Fibroblast of lung (primary cell): ENCODE measurements at regions not wholly inside any gene's neighbourhood (a gene's known extent, or its start where the extent isn't known, plus 50 kb on each side); places are given as distances from the start of the nearest gene placed in this dataset.

Source experiments
- DNase-seq, 2 donors: peaks; one replicate each; pipeline versions ENCODE4 v3.0.0 to v3.0.0-alpha.2; 2010; ENCODE audit warnings: low read depth in 2 of 2
- H2AFZ ChIP-seq: 2 replicates; pipeline ENCODE4 v1.5.1; 2012; ENCODE audit warnings: low read length, control low read depth, inconsistent platforms
- H3K27ac ChIP-seq: 2 replicates; pipeline ENCODE4 v1.5.1; 2011; ENCODE audit warnings: low read length, control low read depth; ENCODE audit not compliant: insufficient read depth
- H3K27me3 ChIP-seq: 2 replicates; pipeline ENCODE4 v1.5.1; 2011; ENCODE audit warnings: mild to moderate bottlenecking, low read length; ENCODE audit not compliant: control insufficient read depth, insufficient read depth
- H3K36me3 ChIP-seq: 2 replicates; pipeline ENCODE4 v1.5.1; 2011; ENCODE audit warnings: low read length; ENCODE audit not compliant: control insufficient read depth, insufficient read depth
- H3K4me1 ChIP-seq: 2 replicates; pipeline ENCODE4 v1.5.1; 2011; ENCODE audit warnings: low read length; ENCODE audit not compliant: control insufficient read depth, insufficient read depth; ENCODE audit errors: extremely low read depth
- H3K4me2 ChIP-seq: 2 replicates; pipeline ENCODE4 v1.5.1; 2011; ENCODE audit warnings: low read length, control low read depth; ENCODE audit not compliant: insufficient read depth; ENCODE audit errors: extremely low read depth
- H3K4me3 ChIP-seq, 4 experiments: fragments of 200-600 bp in 1 of 4; sonication (generic) in 1 of 4; replicated peaks in 1 of 4; 2 replicates each; pipeline ENCODE4 v1.5.1; 2011 to 2016; ENCODE audit warnings: low read length in 4 of 4, low read depth in 3 of 4, mild to moderate bottlenecking in 3 of 4, control low read depth in 2 of 4, inconsistent platforms in 1 of 4, mixed read lengths in 1 of 4; ENCODE audit not compliant: insufficient read depth in 1 of 4; ENCODE audit errors: control extremely low read depth in 1 of 4
- H3K79me2 ChIP-seq: 2 replicates; pipeline ENCODE4 v1.5.1; 2012; ENCODE audit warnings: mild to moderate bottlenecking, low read length, inconsistent platforms; ENCODE audit not compliant: control insufficient read depth, insufficient read depth
- H3K9ac ChIP-seq: 2 replicates; pipeline ENCODE4 v1.5.1; 2011; ENCODE audit warnings: mild to moderate bottlenecking, low read length, control low read depth; ENCODE audit not compliant: insufficient read depth
- H3K9me3 ChIP-seq: 2 replicates; pipeline ENCODE4 v1.5.1; 2012; ENCODE audit warnings: low read depth, low read length; ENCODE audit not compliant: control insufficient read depth, insufficient read depth
- H4K20me1 ChIP-seq: 2 replicates; pipeline ENCODE4 v1.5.1; 2011; ENCODE audit warnings: low read length; ENCODE audit not compliant: control insufficient read depth, insufficient read depth; ENCODE audit errors: extremely low read depth
- CTCF ChIP-seq, 2 donors: IDR thresholded peaks in 1 of 2; conservative IDR thresholded peaks in 1 of 2; 1 replicate in 1 of 2; 2 replicates in 1 of 2; pipeline ENCODE4 v1.5.1; 2011 to 2012; ENCODE audit warnings: low read length in 2 of 2, control low read depth in 1 of 2, inconsistent platforms in 1 of 2, low read depth in 1 of 2, mild to moderate bottlenecking in 1 of 2
- EZH2 ChIP-seq: IDR thresholded peaks from 2 replicates; pipeline ENCODE4 v1.5.1; 2012; ENCODE audit warnings: low read length, control low read depth, mild to moderate bottlenecking; ENCODE audit errors: missing control alignments

- Histone ChIP-seq H3K4me3 (no peak overlapping the region), H3K9me3 (no peaks in the 10 kb centered on the region), H3K36me3 (no peaks in the 10 kb centered on the region), H3K27me3 (no peaks in the 10 kb centered on the region), H3K9ac (no peak overlapping the region), H2AFZ (no peak overlapping the region), H3K4me1 (no peaks in the 10 kb centered on the region), H3K4me2 (no peak overlapping the region), H3K79me2 (no peaks in the 10 kb centered on the region), H4K20me1 (no peaks in the 10 kb centered on the region), H3K27ac (no peak overlapping the region)
- no peak for DNase-seq
- TF ChIP-seq CTCF (conservative IDR thresholded peaks at IDR 0.05 in 1 of 2, IDR thresholded peaks at IDR 0.05 in 1 of 2; ENCODE audit: low read depth in 1 of 2, low read length in 2 of 2) (no peak), EZH2 (no peak)
Observed at GRCh38 chr1:14027099-14027498, 327.1 kb downstream of the PRDM2 start.

GRCh38 chr1:14031461-14031860, 331.5 kb downstream of the PRDM2 start:
- no peaks in the 10 kb centered on the region for H3K36me3 ChIP-seq
- H3K9me3 ChIP-seq = no peaks in the 10 kb centered on the region
- no peak overlapping the region for H3K9ac ChIP-seq
- no peak overlapping the region for H3K4me2 ChIP-seq
- DNase-seq = no peak
- H3K79me2 ChIP-seq = no peaks in the 10 kb centered on the region
- H3K27ac ChIP-seq = no peak overlapping the region
- no peaks in the 10 kb centered on the region for H3K4me1 ChIP-seq
- no peaks in the 10 kb centered on the region for H4K20me1 ChIP-seq
- no peaks in the 10 kb centered on the region for H3K27me3 ChIP-seq
- H3K4me3 ChIP-seq = no peak overlapping the region
- TF ChIP-seq CTCF (conservative IDR thresholded peaks at IDR 0.05 in 1 of 2, IDR thresholded peaks at IDR 0.05 in 1 of 2; ENCODE audit: low read depth in 1 of 2, low read length in 2 of 2) = no peak
- no peak for TF ChIP-seq EZH2
- no peak overlapping the region for H2AFZ ChIP-seq

GRCh38 chr1:14034506-14034905, 334.5 kb downstream of the PRDM2 start:
- no peak overlapping the region for H3K4me2 ChIP-seq
- DNase-seq = no peak
- no peaks in the 10 kb centered on the region for H3K4me1 ChIP-seq
- no peaks in the 10 kb centered on the region for H3K36me3 ChIP-seq
- no peaks in the 10 kb centered on the region for H4K20me1 ChIP-seq
- no peak overlapping the region for H3K9ac ChIP-seq
- no peak for TF ChIP-seq EZH2
- no peak for TF ChIP-seq CTCF (conservative IDR thresholded peaks at IDR 0.05 in 1 of 2, IDR thresholded peaks at IDR 0.05 in 1 of 2; ENCODE audit: low read depth in 1 of 2, low read length in 2 of 2)
- H3K4me3 ChIP-seq = no peak overlapping the region
- H3K9me3 ChIP-seq = no peaks in the 10 kb centered on the region
- no peak overlapping the region for H3K27ac ChIP-seq
- no peaks in the 10 kb centered on the region for H3K27me3 ChIP-seq
- no peaks in the 10 kb centered on the region for H3K79me2 ChIP-seq
- no peak overlapping the region for H2AFZ ChIP-seq
